Right cardiac atrium (tissue), 5 donors: ENCODE measurements at regions not wholly inside any gene's neighbourhood (a gene's known extent, or its start where the extent isn't known, plus 50 kb on each side); places are given as distances from the start of the nearest gene placed in this dataset.
A peak's percentile ranks its signal among the peaks of the same experiment; 100 is the strongest.
"Not testable (repeated sequence)": the region's sequence is repeated elsewhere in the genome, so short reads cannot be mapped to it uniquely, and the experiment has no call there.

ENCODE experiments used
- ATAC-seq, 2 donors: fragments of 200-7000 bp; cut with Tn5 transposase; one replicate each; pipeline versions ENCODE4 v1.8.0 to v1.9.1; 2020; ENCODE audit warnings: moderate library complexity in 2 of 2, mild to moderate bottlenecking in 1 of 2
- DNase-seq, 3 donors: peaks; one replicate each; pipeline ENCODE4 v3.0.0-alpha.2; 2020
- H3K27ac ChIP-seq: one replicate; pipeline ENCODE4 v1.5.1; 2013; ENCODE audit warnings: mild to moderate bottlenecking, low read length, control low read depth, moderate library complexity
- H3K27me3 ChIP-seq: one replicate; pipeline ENCODE4 v1.6.1; 2013; ENCODE audit not compliant: control insufficient read depth, insufficient read depth
- H3K4me1 ChIP-seq: one replicate; pipeline ENCODE4 v1.6.1; 2013; ENCODE audit warnings: low read length; ENCODE audit not compliant: control insufficient read depth, insufficient read depth
- H3K4me3 ChIP-seq: one replicate; pipeline ENCODE4 v1.5.1; 2013; ENCODE audit warnings: low read length, control low read depth
- H3K9me3 ChIP-seq: one replicate; pipeline ENCODE4 v1.6.1; 2013; ENCODE audit warnings: low read length; ENCODE audit not compliant: control insufficient read depth
- WGBS: extraction: QIAGEN DNeasy Blood & Tissue Kit; methylation state at CpG from one replicate; pipeline ENCODE4 v1.1.7; 2013; 5-methylcytosine and 5-hydroxymethylcytosine counted together
- intact Hi-C, 4 donors: fragments of 100-400 bp; cut with DNase I; formaldehyde crosslinking; loops; one replicate each; pipeline versions ENCODE4 v1.11.0 to v1.14.0; 2022 to 2023
- donor health status: healthy with polysubstance abuse.
- donor health status: DM: no; HTN: yes; CAD: no.
- donor health status: DM: no; HTN: no; CAD: no.
- donor health status: DM: no; HTN: yes; CAD: no; lungs with severe emphysema.
- donor health status: DM: yes; HTN: yes; CAD: no.

DNA sequence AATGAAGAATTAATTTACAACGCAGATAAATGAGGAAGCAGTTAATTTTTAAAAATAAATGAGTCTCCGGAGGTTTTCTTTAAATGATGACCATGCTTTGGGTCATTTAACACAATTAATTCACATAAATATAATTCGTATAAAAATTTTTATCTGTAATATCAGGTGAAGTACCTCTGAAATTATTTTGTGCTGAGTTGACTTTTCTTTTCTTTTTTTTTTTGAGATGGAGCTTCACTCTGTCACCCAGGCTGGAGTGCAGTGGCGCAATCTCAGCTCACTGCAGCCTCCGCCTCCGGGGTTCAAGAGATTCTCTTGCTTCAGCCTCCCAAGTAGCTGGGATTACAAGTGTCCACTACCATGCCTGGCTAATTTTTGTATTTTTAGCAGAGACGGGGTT lies 512.2 kb upstream of the TBL1XR1 start:
- H3K27me3 ChIP-seq, H3K9me3 ChIP-seq, intact Hi-C loops, H3K4me3 ChIP-seq, ATAC-seq, DNase-seq, H3K4me1 ChIP-seq, H3K27ac ChIP-seq: not testable (repeated sequence)
- 95% methylated on average over 7 of the region's 7 CpGs for WGBS

DNA sequence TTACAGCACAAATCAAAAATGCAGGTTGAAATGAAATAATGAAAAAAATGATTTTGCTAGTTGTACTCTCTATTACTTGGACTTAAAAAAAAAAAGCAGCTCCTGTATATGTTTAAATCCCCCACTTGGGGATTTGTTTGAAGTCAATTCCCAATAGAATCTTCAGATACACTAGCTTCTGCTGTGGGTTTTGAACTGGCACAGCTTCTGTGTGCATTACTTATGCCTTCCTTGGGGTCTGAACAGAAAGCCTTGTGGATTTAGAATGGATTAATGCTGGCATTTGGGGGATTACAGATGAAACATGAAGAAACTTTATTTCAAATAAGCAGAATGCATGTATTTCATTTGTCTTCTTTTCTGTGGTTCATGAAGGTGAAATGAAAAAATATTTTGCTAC lies 513.2 kb upstream of the TBL1XR1 start:
- peaks cover 8% of the 10 kb centered on the region for H3K4me1 ChIP-seq
- no peaks in the 10 kb centered on the region for H3K27me3 ChIP-seq
- intact Hi-C loops: no loop called here
- DNase-seq: no peak
- no peaks in the 10 kb centered on the region for H3K9me3 ChIP-seq
- H3K4me3 ChIP-seq: no peak overlapping the region
- H3K27ac ChIP-seq: no peak overlapping the region
- ATAC-seq: no peak

GRCh38 chr3:177711637-177712036 lies 514.4 kb upstream of the TBL1XR1 start:
- Histone ChIP-seq H3K27me3 (no peaks in the 10 kb centered on the region), H3K4me1 (no peaks in the 10 kb centered on the region), H3K27ac (no peak overlapping the region), H3K9me3 (no peaks in the 10 kb centered on the region), H3K4me3 (no peak overlapping the region)
- DNase-seq (no peak), ATAC-seq (no peak)
- intact Hi-C loops: no loop called here
- 90% methylated on average over 4 of the region's 4 CpGs for WGBS

DNA sequence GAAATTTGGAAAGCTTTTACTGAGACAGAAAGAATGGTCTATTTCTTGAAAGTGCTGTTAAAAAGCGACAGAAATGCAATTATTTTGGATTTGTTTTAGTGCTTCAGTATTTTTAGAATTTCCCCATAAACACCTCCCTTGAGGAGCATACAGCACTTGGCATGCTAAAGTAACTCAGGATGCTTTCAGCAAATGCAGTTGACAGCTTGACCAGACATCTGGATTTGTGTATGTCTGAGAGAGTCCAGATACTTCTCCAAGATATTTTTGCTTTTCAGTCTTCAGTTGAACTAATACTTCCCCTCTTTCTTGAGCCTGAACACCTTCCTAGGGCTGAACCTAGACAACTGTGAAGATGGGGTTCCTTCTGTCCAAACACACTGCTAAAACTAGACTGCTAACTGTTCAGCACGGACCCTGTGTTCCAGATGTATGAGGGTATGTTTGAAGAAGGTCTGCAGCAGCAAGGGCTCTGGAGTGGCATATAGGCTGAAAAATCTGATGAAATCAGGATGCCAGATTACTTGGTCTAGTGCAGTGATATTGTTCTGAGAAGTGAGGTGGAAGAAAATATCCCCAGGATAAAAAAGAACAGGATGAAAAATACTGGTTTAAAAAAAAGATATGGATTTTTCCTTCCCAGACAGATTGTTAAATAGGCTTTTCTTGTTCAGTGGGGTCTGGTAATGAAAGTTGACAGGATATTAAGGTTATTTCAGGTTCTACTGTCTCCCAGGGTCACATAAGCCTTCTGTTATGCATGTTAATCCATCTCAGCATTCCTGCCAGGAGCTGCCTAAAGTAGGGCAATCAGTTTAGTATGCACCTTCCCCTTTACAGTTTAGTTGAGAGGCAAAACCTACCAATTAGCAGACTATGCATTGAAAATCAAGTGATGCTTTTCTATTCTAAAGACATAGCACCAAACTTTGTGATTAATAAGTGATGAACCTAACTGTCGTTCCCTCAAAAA lies 516.9 kb upstream of the TBL1XR1 start:
- H3K9me3 ChIP-seq: no peaks in the 10 kb centered on the region
- no peak for ATAC-seq
- H3K27ac ChIP-seq: no peak overlapping the region
- no peak for DNase-seq
- 64% methylated on average over 3 of the region's 3 CpGs for WGBS
- no peak overlapping the region for H3K4me3 ChIP-seq
- no peaks in the 10 kb centered on the region for H3K27me3 ChIP-seq
- intact Hi-C loops: no loop called here
- H3K4me1 ChIP-seq: no peaks in the 10 kb centered on the region

- no peak for DNase-seq
- ATAC-seq: no peak
- WGBS: 52% methylated on average over 3 of the region's 3 CpGs
- H3K27ac ChIP-seq: no peak overlapping the region
- no peak overlapping the region for H3K4me3 ChIP-seq
- H3K4me1 ChIP-seq: no peaks in the 10 kb centered on the region
- intact Hi-C loops: no loop called here
- H3K9me3 ChIP-seq: no peaks in the 10 kb centered on the region
- no peaks in the 10 kb centered on the region for H3K27me3 ChIP-seq
Observed at GRCh38 chr3:177714945-177715344, 517.7 kb upstream of the TBL1XR1 start.

DNA sequence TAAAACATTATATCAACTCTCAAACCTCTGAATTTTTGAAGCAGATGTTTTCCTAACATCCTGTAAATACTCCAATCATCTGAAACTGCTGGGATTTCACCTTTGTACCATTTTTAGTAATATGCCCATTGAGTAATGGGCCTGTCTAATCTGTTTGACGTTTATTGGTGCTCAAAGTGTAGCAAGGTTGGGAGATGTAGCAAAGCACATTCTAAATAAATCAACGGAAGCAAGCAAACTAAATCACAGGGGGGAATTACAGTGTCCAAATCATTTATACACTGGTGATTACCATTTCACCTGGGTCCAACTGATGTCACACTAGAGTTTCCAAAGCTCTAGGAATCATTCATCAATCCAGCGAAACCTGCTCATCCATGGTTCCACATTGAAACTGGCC lies 518.7 kb upstream of the TBL1XR1 start:
- Histone ChIP-seq H3K4me3 (no peak overlapping the region), H3K27ac (no peak overlapping the region), H3K9me3 (no peaks in the 10 kb centered on the region), H3K4me1 (no peaks in the 10 kb centered on the region), H3K27me3 (no peaks in the 10 kb centered on the region)
- DNase-seq (no peak), ATAC-seq (no peak)
- intact Hi-C loops: no loop called here
- WGBS: 95% methylated on average over 3 of the region's 3 CpGs

DNA sequence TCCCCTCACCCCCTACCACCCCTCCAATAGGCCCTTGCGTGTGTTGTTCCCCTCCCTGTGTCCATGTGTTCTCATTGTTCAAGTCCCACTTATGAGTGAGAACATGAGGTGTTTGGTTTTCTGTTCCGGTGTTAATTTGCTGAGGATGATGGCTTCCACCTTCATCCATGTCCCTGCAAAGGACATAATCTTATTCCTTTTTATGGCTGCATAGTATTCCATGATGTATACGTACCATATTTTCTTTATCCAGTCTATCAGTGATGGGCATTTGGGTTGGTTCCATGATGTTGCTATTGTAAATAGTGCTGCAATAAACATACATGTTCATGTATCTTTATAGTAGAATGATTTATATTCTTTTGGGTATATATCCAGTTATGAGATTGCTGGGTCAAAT lies 523.6 kb upstream of the TBL1XR1 start:
- H3K9me3 ChIP-seq, intact Hi-C loops, H3K4me1 ChIP-seq, H3K27ac ChIP-seq, H3K27me3 ChIP-seq, ATAC-seq, DNase-seq, H3K4me3 ChIP-seq: not testable (repeated sequence)
- WGBS: 97% methylated on average over 3 of the region's 3 CpGs

DNA sequence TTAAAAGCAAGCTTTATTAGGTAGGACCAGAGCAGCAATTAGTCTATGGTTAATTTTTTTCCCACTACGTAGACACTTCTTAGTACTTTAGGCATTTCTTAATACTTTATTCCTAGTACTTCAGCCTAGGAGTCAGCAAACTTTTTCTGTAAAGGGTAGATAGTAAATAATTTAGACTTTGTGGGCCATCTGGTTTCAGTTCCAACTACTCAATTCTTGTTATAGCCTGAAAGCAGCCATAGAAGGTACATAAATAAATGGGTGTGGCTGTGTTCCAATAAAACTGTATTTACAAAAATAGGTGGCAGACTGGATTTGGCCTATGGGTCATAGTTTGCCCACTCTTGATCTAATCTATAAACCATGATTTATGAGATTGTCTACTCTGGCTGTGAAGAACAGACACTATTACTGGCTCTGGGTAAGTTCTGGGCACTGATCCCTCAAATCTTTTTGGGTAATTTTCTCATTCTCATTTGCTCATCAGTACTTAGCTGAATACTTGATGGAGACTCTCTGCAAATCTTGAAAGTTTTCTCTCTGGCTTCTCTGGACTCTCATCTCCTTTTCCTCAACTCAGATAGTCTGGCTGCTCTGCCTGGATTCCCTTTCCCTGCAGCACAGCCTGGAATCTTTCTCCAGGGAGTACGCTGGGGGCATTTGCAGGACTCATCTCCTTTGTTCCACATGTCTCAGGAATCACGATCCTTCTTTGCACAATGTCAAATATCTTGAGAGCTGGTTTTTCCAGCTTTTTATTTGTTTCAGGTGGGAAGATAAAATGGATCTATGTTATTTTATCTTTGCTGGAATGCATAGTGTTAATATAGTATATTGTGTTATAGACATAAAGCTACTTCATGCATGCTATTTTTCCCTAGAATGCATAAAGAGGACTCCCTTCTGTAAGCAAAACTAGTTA lies 524.8 kb upstream of the TBL1XR1 start:
- intact Hi-C loops: no loop called here
- peak overlapping the region; percentile 13 for H3K27ac ChIP-seq
- no peak for DNase-seq
- no peak for ATAC-seq
- H3K9me3 ChIP-seq: no peaks in the 10 kb centered on the region
- H3K4me3 ChIP-seq: no peak overlapping the region
- H3K27me3 ChIP-seq: no peaks in the 10 kb centered on the region
- no peaks in the 10 kb centered on the region for H3K4me1 ChIP-seq
- WGBS: 71% methylated on average over 3 of the region's 3 CpGs

GRCh38 chr3:177724020-177724638 lies 526.8 kb upstream of the TBL1XR1 start:
- Histone ChIP-seq H3K4me1 (no peaks in the 10 kb centered on the region), H3K27me3 (no peaks in the 10 kb centered on the region), H3K9me3 (no peaks in the 10 kb centered on the region), H3K27ac (peak overlapping the region; percentile 9), H3K4me3 (no peak overlapping the region)
- intact Hi-C loops: no loop called here
- peak; percentile 97 for ATAC-seq
- WGBS: 2% methylated on average over 6 of the region's 6 CpGs
- DNase-seq: peak; percentile 65 to 89 (median 80)

- peaks cover 2% of the 10 kb centered on the region for H3K4me1 ChIP-seq
- no peak overlapping the region for H3K4me3 ChIP-seq
- no peak overlapping the region for H3K27ac ChIP-seq
- no peak for ATAC-seq
- no peak for DNase-seq
- H3K9me3 ChIP-seq: no peaks in the 10 kb centered on the region
- intact Hi-C loops: no loop called here
- H3K27me3 ChIP-seq: no peaks in the 10 kb centered on the region
- 84% methylated on average over 1 of the region's 1 CpG for WGBS
Observed at GRCh38 chr3:177725165-177725564, 527.9 kb upstream of the TBL1XR1 start.

DNA sequence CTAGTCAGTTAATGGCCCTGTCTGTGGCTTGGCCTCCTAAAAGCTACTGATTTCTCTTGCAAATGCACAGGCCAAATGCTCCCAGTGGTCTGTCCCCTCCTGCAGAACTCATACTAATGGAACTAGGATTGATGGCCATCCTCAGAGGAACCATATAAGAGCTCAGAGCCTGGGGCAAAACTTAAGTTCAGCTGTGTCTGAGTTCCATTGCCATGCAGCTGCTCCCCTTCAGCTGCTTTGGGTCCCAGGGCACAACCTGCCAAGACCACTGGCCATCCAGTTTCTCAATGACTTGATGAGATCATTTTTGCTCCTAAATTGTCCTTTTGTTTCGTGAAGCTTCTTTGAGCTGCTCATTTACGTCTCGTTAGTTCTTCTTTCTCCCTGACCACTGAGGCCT lies 529.5 kb upstream of the TBL1XR1 start:
- intact Hi-C loops: no loop called here
- Histone ChIP-seq H3K4me1 (peaks cover 2% of the 10 kb centered on the region), H3K9me3 (no peaks in the 10 kb centered on the region), H3K27ac (no peak overlapping the region), H3K27me3 (no peaks in the 10 kb centered on the region), H3K4me3 (no peak overlapping the region)
- WGBS: 91% methylated on average over 3 of the region's 3 CpGs
- no peak for DNase-seq
- no peak for ATAC-seq
